A549 (cell line): ENCODE measurements at regions not wholly inside any gene's neighbourhood (a gene's known extent, or its start where the extent isn't known, plus 50 kb on each side); places are given as distances from the start of the nearest gene placed in this dataset.
"Not testable (repeated sequence)": the region's sequence is repeated elsewhere in the genome, so short reads cannot be mapped to it uniquely, and the experiment has no call there.

Source experiments
- ATAC-seq, 2 experiments: fragments of 200-7000 bp in 1 of 2; fragments of >200 bp in 1 of 2; cut with Nextera tagmentation in 1 of 2; cut with Tn5 transposase in 1 of 2; 3 replicates each; pipeline versions ENCODE4 v1.8.0 to v1.9.1; 2018 to 2020; ENCODE audit warnings: mild to moderate bottlenecking in 1 of 2, moderate library complexity in 1 of 2
- CTCF ChIA-PET: fragments of 300-600 bp; sonication (Branson Sonifier 250); formaldehyde crosslinking; extraction: SDS; loops from one replicate; lab custom pipeline; 2021; ENCODE audit warnings: antibody characterized with exemption, inconsistent platforms; lab: Yijun Ruan, JAX
- POLR2A ChIA-PET: fragments of 350-600 bp; formaldehyde crosslinking; extraction: SDS; loops from one replicate; lab custom pipeline; 2021; ENCODE audit warnings: antibody characterized with exemption, inconsistent platforms; lab: Yijun Ruan, JAX
- DNase-seq, 2 experiments: peaks; one replicate each; pipeline versions ENCODE4 v3.0.0 to v3.0.0-alpha.2; 2011 to 2016; ENCODE audit warnings: low read depth in 1 of 2, low spot score in 1 of 2
- FAIRE-seq: peaks from 2 replicates; lab custom pipeline; 2011; peaks lifted over from hg19 to GRCh38; lab: Jason Lieb, UNC
- H3K27ac ChIP-seq, 2 experiments: fragments of >200 bp; sonication (Bioruptor Twin); formaldehyde crosslinking; 3 replicates each; pipeline ENCODE4 v1.5.1; 2016 to 2017
- H3K4me1 ChIP-seq: fragments of >200 bp; sonication (Bioruptor Twin); formaldehyde crosslinking; 3 replicates; pipeline ENCODE4 v1.6.1; 2016
- H3K4me2 ChIP-seq: fragments of >200 bp; sonication (Bioruptor Twin); formaldehyde crosslinking; 3 replicates; pipeline ENCODE4 v1.6.1; 2016
- H3K4me3 ChIP-seq: fragments of >200 bp; sonication (Bioruptor Twin); formaldehyde crosslinking; 3 replicates; pipeline ENCODE4 v1.5.1; 2016
- H3K9me3 ChIP-seq: fragments of >200 bp; sonication (Bioruptor Twin); formaldehyde crosslinking; 3 replicates; pipeline ENCODE4 v1.6.1; 2016
- ATOH8 ChIP-seq: fragments of 250-450 bp; sonication (Bioruptor Pico); IDR thresholded peaks from 2 replicates; pipeline ENCODE4 v1.5.0; 2020; ENCODE audit warnings: low read depth, mild to moderate bottlenecking, moderate library complexity
- BHLHE40 ChIP-seq: IDR thresholded peaks from 2 replicates; pipeline ENCODE4 v1.6.1; 2012; ENCODE audit warnings: low read depth, low read length, inconsistent platforms
- CHD2 ChIP-seq: fragments of 150-350 bp; IDR thresholded peaks from 2 replicates; pipeline ENCODE4 v1.6.1; 2014; ENCODE audit warnings: low read length; ENCODE audit not compliant: partially characterized antibody
- EHF ChIP-seq: fragments of 250-450 bp; sonication (Bioruptor Pico); IDR thresholded peaks from 2 replicates; pipeline ENCODE4 v1.5.0; 2020; ENCODE audit warnings: mild to moderate bottlenecking
- JUN ChIP-seq, 2 experiments: fragments of >200 bp; sonication (Bioruptor Twin); formaldehyde crosslinking; IDR thresholded peaks; 2 replicates in 1 of 2; 3 replicates in 1 of 2; pipeline ENCODE4 v1.6.1; 2016 to 2017
- MAX ChIP-seq: IDR thresholded peaks from 2 replicates; pipeline ENCODE4 v1.6.1; 2012
- NPAS2 ChIP-seq: fragments of 250-450 bp; sonication (Bioruptor Pico); IDR thresholded peaks from 2 replicates; pipeline ENCODE4 v1.8.0; 2022; ENCODE audit warnings: mild to moderate bottlenecking, moderate library complexity, borderline replicate concordance
- POLR2A ChIP-seq: IDR thresholded peaks from 2 replicates; pipeline ENCODE4 v1.6.1; 2012; ENCODE audit warnings: mild to moderate bottlenecking, low read length
- POLR2AphosphoS2 ChIP-seq: conservative IDR thresholded peaks from 2 replicates; pipeline ENCODE4 v1.6.1; 2012; ENCODE audit warnings: low read length, improper control_type of control experiment, inconsistent platforms
- RAD21 ChIP-seq, 2 experiments: fragments of >200 bp in 1 of 2; sonication (Bioruptor Twin) in 1 of 2; formaldehyde crosslinking in 1 of 2; IDR thresholded peaks in 1 of 2; conservative IDR thresholded peaks in 1 of 2; 2 replicates in 1 of 2; 3 replicates in 1 of 2; pipeline ENCODE4 v1.6.1; 2012 to 2018; ENCODE audit warnings: inconsistent platforms in 1 of 2
- RARB ChIP-seq: fragments of 250-450 bp; sonication (Bioruptor Pico); IDR thresholded peaks from 2 replicates; pipeline ENCODE4 v1.8.0; 2021; ENCODE audit warnings: mild to moderate bottlenecking, moderate library complexity
- RCOR1 ChIP-seq: fragments of 150-350 bp; IDR thresholded peaks from 2 replicates; pipeline ENCODE4 v1.6.1; 2014; ENCODE audit warnings: antibody characterized with exemption, low read length, low read depth
- SMC3 ChIP-seq: fragments of >200 bp; sonication (Bioruptor Twin); formaldehyde crosslinking; IDR thresholded peaks from 3 replicates; pipeline ENCODE4 v1.6.1; 2018; ENCODE audit warnings: inconsistent platforms
- TP53 ChIP-seq: fragments of 250-450 bp; sonication (Bioruptor Pico); IDR thresholded peaks from 2 replicates; pipeline ENCODE4 v1.5.0; 2021; ENCODE audit warnings: mild to moderate bottlenecking, moderate library complexity
- USF2 ChIP-seq: fragments of 450-650 bp; IDR thresholded peaks from 2 replicates; pipeline ENCODE4 v1.6.1; 2014; ENCODE audit warnings: antibody characterized with exemption
- WGBS: methylation state at CpG from one replicate; pipeline ENCODE4 v1.1.6; 2017; ENCODE audit errors: missing lambda C conversion rate; 5-methylcytosine and 5-hydroxymethylcytosine counted together
- TF ChIP-seq, protein P1 (sequence below): fragments of >200 bp; sonication (Bioruptor Twin); formaldehyde crosslinking; IDR thresholded peaks from 3 replicates; pipeline ENCODE4 v1.5.1; 2016

DNA sequence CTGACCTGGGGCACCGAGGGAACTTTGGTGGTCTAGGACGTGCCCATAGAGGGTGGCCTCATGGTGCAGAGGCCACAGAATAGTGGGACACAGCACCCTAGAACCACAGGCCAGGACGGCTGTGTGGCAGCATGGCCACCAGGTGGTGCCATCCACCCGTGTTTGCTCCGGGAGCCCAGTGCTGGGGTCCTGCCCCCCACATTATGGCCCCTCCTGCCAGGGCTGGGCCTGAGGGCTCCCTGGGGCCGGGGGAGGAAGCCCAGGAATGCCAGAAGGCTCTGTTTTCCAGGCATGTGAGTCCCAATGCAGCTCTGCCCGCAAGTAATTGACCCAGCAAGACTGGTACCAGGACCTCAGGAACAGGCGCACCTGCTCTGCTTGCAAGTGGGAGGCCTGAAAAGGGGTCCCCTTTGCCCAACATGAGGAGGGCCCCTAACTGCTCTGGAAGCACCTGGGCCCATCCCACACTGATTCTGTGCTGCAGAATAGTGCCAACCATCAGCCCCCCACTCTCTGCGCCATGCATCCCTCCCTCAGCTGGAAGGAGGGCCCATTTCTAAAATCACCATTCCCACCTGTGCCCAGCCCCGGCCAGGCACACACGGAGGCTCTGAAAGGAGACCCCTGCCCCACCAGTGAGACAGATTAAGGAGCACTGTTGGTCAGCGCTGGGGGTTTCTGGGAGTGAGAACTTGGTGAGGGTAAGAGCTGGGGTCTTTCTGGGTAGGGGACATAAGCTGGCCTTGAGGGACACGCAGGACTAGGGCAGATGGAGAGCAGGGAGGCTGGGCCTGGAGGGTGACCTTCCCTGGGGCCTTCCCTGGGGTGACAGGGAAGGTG is 174.4 kb downstream of the TBC1D2B start:
- H3K4me3 ChIP-seq, POLR2A ChIA-PET, H3K4me2 ChIP-seq, H3K27ac ChIP-seq, FAIRE-seq, H3K9me3 ChIP-seq, H3K4me1 ChIP-seq: not testable (repeated sequence)
- CTCF ChIA-PET: interaction anchor here (0.8 to 2.5 kb wide), 19 partner anchors 7 to 825 kb away, joined by 3 to 14 read pairs (median 4); no protein-coding TSS in a partner anchor
- DNase-seq (peak in 1 of 2 experiments; percentile 82), ATAC-seq (peak; percentile 64 to 86)
- WGBS: 33% methylated on average over 7 of the region's 13 CpGs
- TF ChIP-seq TP53 (peak; percentile 20; the same call in 1 of the 2 replicates), SMC3 (peak; percentile 41), RAD21 (conservative IDR thresholded peaks at IDR 0.05 in 1 of 2, IDR thresholded peaks at IDR 0.05 in 1 of 2) (peak; percentile 68 to 76)
- TF ChIP-seq, protein P1, sequence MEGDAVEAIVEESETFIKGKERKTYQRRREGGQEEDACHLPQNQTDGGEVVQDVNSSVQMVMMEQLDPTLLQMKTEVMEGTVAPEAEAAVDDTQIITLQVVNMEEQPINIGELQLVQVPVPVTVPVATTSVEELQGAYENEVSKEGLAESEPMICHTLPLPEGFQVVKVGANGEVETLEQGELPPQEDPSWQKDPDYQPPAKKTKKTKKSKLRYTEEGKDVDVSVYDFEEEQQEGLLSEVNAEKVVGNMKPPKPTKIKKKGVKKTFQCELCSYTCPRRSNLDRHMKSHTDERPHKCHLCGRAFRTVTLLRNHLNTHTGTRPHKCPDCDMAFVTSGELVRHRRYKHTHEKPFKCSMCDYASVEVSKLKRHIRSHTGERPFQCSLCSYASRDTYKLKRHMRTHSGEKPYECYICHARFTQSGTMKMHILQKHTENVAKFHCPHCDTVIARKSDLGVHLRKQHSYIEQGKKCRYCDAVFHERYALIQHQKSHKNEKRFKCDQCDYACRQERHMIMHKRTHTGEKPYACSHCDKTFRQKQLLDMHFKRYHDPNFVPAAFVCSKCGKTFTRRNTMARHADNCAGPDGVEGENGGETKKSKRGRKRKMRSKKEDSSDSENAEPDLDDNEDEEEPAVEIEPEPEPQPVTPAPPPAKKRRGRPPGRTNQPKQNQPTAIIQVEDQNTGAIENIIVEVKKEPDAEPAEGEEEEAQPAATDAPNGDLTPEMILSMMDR: peak; percentile 76

DNA sequence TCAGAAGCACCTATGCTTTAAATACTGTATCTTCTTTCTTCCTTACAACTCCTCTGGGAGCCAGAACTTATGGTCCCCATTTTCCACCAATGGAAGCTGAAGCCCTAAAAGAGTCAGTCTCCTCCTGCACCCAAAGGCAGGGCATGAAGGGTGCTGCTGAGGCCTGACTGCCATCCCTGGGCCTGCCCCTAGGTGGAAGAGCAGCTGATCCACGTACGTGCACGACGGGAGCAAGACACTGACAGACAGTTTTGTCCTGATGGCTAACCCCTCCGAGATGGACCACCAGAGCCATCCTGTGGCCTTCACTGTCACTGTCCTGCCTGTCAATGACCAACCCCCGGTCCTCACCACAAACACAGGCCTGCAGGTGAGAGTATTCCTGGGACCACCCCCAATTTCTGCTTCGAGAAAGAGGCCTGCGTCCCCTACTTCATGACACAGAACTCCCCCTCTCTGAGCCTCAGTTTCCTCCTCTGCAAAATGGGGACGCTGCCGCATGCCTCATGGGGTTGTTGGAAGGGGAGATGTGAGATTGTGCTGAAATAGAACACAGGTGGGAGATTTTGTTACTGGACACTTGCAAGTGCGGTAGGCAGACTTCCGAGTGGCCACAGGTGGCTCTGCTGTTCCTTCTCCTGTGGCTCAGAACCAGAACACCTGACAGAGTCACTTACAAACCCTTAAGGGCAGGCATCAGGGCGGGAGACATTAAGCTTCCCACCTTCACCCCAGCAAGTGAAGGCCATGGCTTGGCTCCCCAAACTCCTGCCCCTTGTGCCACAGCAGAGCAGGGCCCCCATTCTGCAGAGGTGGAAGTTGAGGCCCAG is 175.4 kb downstream of the TBC1D2B start:
- no peaks in the 10 kb centered on the region for H3K9me3 ChIP-seq
- no peak for TF ChIP-seq ATOH8 (CRISPR knock-in tag)
- no peak for TF ChIP-seq CHD2
- TF ChIP-seq POLR2A: no peak
- no peak for TF ChIP-seq MAX
- no peak for TF ChIP-seq BHLHE40
- TF ChIP-seq POLR2AphosphoS2: no peak
- no peak for TF ChIP-seq NPAS2 (CRISPR knock-in tag)
- TF ChIP-seq JUN (IDR thresholded peaks at IDR 0.05): no peak
- TF ChIP-seq EHF: no peak
- H3K4me1 ChIP-seq: no peaks in the 10 kb centered on the region
- ATAC-seq (peak; percentile 53 to 76; a peak in 3 of 6 replicates), DNase-seq (peak; percentile 32 to 49), FAIRE-seq (no peak)
- ChIA-PET CTCF (interaction anchor here (0.5 to 2.5 kb wide), 23 partner anchors 8 to 849 kb away, joined by 3 to 14 read pairs (median 4); no protein-coding TSS in a partner anchor), POLR2A (no interaction called here)
- H3K4me3 ChIP-seq: no peak overlapping the region
- WGBS: 56% methylated on average over 13 of the region's 13 CpGs
- H3K27ac ChIP-seq: no peak overlapping the region
- H3K4me2 ChIP-seq: no peak overlapping the region

GRCh38 chr15:77901251-77901881 is 176.1 kb downstream of the TBC1D2B start:
- WGBS: 72% methylated on average over 16 of the region's 18 CpGs
- Histone ChIP-seq H3K9me3 (no peaks in the 10 kb centered on the region), H3K4me3 (no peak overlapping the region), H3K4me1 (no peaks in the 10 kb centered on the region), H3K27ac (no peak overlapping the region), H3K4me2 (no peak overlapping the region)
- ATAC-seq (peak in 1 of 2 experiments; percentile 3; a peak in 2 of 6 replicates), DNase-seq (no peak), FAIRE-seq (no peak)
- CTCF ChIA-PET: interaction anchor here (0.6 to 2.5 kb wide), 14 partner anchors 8 to 850 kb away, joined by 3 to 14 read pairs (median 4); no protein-coding TSS in a partner anchor
- POLR2A ChIA-PET: no interaction called here
- TF ChIP-seq RCOR1: no peak
- TF ChIP-seq ATOH8 (CRISPR knock-in tag): no peak
- no peak for TF ChIP-seq RARB
- TF ChIP-seq USF2: no peak
- TF ChIP-seq RAD21 (conservative IDR thresholded peaks at IDR 0.05 in 1 of 2, IDR thresholded peaks at IDR 0.05 in 1 of 2): no peak
